PC-3 (cell line): ENCODE measurements at regions not wholly inside any gene's neighbourhood (a gene's known extent, or its start where the extent isn't known, plus 50 kb on each side); places are given as distances from the start of the nearest gene placed in this dataset.

ENCODE experiments used
- CTCF ChIP-seq: fragments of 300-600 bp; sonication (generic); conservative IDR thresholded peaks from 2 replicates; pipeline ENCODE4 v1.5.1; 2017; ENCODE audit warnings: antibody characterized with exemption, low read depth, mild to moderate bottlenecking, low read length
- EZH2 ChIP-seq: fragments of 300-600 bp; sonication (generic); IDR thresholded peaks from one replicate; pipeline ENCODE4 v1.6.1; 2017; ENCODE audit warnings: antibody characterized with exemption, mild to moderate bottlenecking, low read length; ENCODE audit not compliant: unreplicated experiment
- EZH2phosphoT487 ChIP-seq: fragments of 300-600 bp; sonication (generic); IDR thresholded peaks from 2 replicates; pipeline ENCODE4 v1.6.1; 2018; ENCODE audit warnings: mild to moderate bottlenecking, antibody characterized with exemption, low read length, borderline replicate concordance

- TF ChIP-seq CTCF (no peak), EZH2 (no peak), EZH2phosphoT487 (no peak)
Measured at GRCh38 chr5:21684992-21685391, 1168.2 kb downstream of the CDH12 start.
